Amniotic stem cell (primary cell): ENCODE measurements at regions not wholly inside any gene's neighbourhood (a gene's known extent, or its start where the extent isn't known, plus 50 kb on each side); places are given as distances from the start of the nearest gene placed in this dataset.

Experiments
- DNase-seq: peaks from one replicate; lab custom pipeline; 2025; lab: John Stamatoyannopoulos, UW

- no peak for DNase-seq
Observed at GRCh38 chr10:4581929-4582328, 244.1 kb upstream of the AKR1E2 start.

- no peak for DNase-seq
Observed at GRCh38 chr10:4579844-4580243, 246.2 kb upstream of the AKR1E2 start.

GRCh38 chr10:4576206-4576605 is 249.8 kb upstream of the AKR1E2 start:
- no peak for DNase-seq

GRCh38 chr10:4569151-4569550 is 256.9 kb upstream of the AKR1E2 start:
- DNase-seq: no peak

GRCh38 chr10:4568731-4569130 is 257.3 kb upstream of the AKR1E2 start:
- no peak for DNase-seq

- no peak for DNase-seq
Observed at GRCh38 chr10:4568086-4568485, 257.9 kb upstream of the AKR1E2 start.

GRCh38 chr10:4567637-4568036 is 258.4 kb upstream of the AKR1E2 start:
- no peak for DNase-seq

GRCh38 chr10:4566011-4566410 is 260.0 kb upstream of the AKR1E2 start:
- no peak for DNase-seq

- no peak for DNase-seq
Observed at GRCh38 chr10:4561296-4561695, 264.7 kb upstream of the AKR1E2 start.

- DNase-seq: no peak
Observed at GRCh38 chr10:4557469-4557868, 268.5 kb upstream of the AKR1E2 start.

GRCh38 chr10:4556527-4556926 is 269.5 kb upstream of the AKR1E2 start:
- DNase-seq: no peak

- DNase-seq: no peak
Observed at GRCh38 chr10:4555920-4556319, 270.1 kb upstream of the AKR1E2 start.

GRCh38 chr10:4549139-4549653 is 276.8 kb upstream of the AKR1E2 start:
- no peak for DNase-seq

- DNase-seq: no peak
Observed at GRCh38 chr10:4546931-4547330, 279.1 kb upstream of the AKR1E2 start.

- no peak for DNase-seq
Observed at GRCh38 chr10:4546500-4546899, 279.5 kb upstream of the AKR1E2 start.

GRCh38 chr10:4545062-4545461 is 280.9 kb upstream of the AKR1E2 start:
- DNase-seq: no peak

GRCh38 chr10:4543938-4544533 is 282.0 kb upstream of the AKR1E2 start:
- DNase-seq: no peak

GRCh38 chr10:4541292-4541691 is 284.7 kb upstream of the AKR1E2 start:
- peak; percentile 95 for DNase-seq

- DNase-seq: no peak
Observed at GRCh38 chr10:4538016-4538415, 288.0 kb upstream of the AKR1E2 start.

- DNase-seq: no peak
Observed at GRCh38 chr10:4535521-4535920, 290.5 kb upstream of the AKR1E2 start.

- no peak for DNase-seq
Observed at GRCh38 chr10:4533621-4534020, 292.4 kb upstream of the AKR1E2 start.

GRCh38 chr10:4532976-4533375 is 293.0 kb upstream of the AKR1E2 start:
- no peak for DNase-seq

GRCh38 chr10:4532467-4532866 is 293.5 kb upstream of the AKR1E2 start:
- peak; percentile 36 for DNase-seq

- DNase-seq: no peak
Observed at GRCh38 chr10:4532011-4532410, 294.0 kb upstream of the AKR1E2 start.
